ENCODE measurements at regions not wholly inside any gene's neighbourhood (a gene's known extent, or its start where the extent isn't known, plus 50 kb on each side); places are given as distances from the start of the nearest gene placed in this dataset.
"Not testable (repeated sequence)": the region's sequence is repeated elsewhere in the genome, so short reads cannot be mapped to it uniquely, and the experiment has no call there.

GRCh38 chr4:115515772-115516171, 402.4 kb upstream of the NDST4 start:
- POLR2A ChIA-PET: no interaction called here
- no peaks in the 10 kb centered on the region for H3K36me3 ChIP-seq (ENCODE audit: insufficient read depth, low read length)
- no peak overlapping the region for H3K27ac ChIP-seq (ENCODE audit: low read depth, low read length)
- H3K9me3 ChIP-seq (ENCODE audit: low read length): no peaks in the 10 kb centered on the region
- no peaks in the 10 kb centered on the region for H3K27me3 ChIP-seq (ENCODE audit: insufficient read depth, low read length, poor library complexity, severe bottlenecking)
- CTCF ChIA-PET: no interaction called here
- Mint-ChIP-seq H3K4me3 (no peak overlapping the region), H3K27me3 (no peaks in the 10 kb centered on the region), H3K27ac (no peak overlapping the region), H3K4me1 (no peaks in the 10 kb centered on the region), H3K9me3 (peaks cover 0 to 4% (median 0%) of the 10 kb centered on the region in 5 donors), H3K36me3 (no peaks in the 10 kb centered on the region)
- H3K4me3 ChIP-seq (ENCODE audit: low read length): no peak overlapping the region
- H3K4me1 ChIP-seq (ENCODE audit: insufficient read depth, low read length): no peaks in the 10 kb centered on the region
- no peak for DNase-seq

DNA sequence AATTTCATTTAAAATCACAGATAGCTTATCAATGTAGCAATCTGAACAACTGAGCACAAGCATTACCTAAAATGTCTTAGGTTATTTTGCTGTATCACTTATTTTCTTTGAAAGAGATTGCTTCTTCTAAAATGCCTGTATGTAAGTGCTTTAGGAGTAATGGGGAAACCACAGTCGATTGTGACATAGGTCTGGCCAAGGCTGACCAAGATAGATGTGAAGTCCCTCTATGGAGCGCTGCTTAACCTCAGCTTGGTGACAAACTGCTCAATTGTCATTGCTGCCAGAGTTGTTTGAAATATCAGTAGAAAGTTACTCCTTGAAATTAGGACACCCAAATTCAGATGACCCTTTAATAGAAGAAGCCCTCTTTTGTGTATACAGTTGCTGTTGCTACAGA, 401.9 kb upstream of the NDST4 start:
- Histone ChIP-seq H3K27ac (ENCODE audit: low read depth, low read length) (no peak overlapping the region), H3K36me3 (ENCODE audit: insufficient read depth, low read length) (no peaks in the 10 kb centered on the region), H3K4me1 (ENCODE audit: insufficient read depth, low read length) (no peaks in the 10 kb centered on the region), H3K4me3 (ENCODE audit: low read length) (no peak overlapping the region), H3K27me3 (ENCODE audit: insufficient read depth, low read length, poor library complexity, severe bottlenecking) (no peaks in the 10 kb centered on the region), H3K9me3 (ENCODE audit: low read length) (no peaks in the 10 kb centered on the region)
- Mint-ChIP-seq H3K4me1 (no peaks in the 10 kb centered on the region), H3K9me3 (peaks cover 0 to under 1% (median 0%) of the 10 kb centered on the region in 5 donors), H3K27me3 (no peaks in the 10 kb centered on the region), H3K4me3 (no peak overlapping the region), H3K36me3 (no peaks in the 10 kb centered on the region), H3K27ac (no peak overlapping the region)
- CTCF ChIA-PET: no interaction called here
- POLR2A ChIA-PET: no interaction called here
- no peak for DNase-seq

DNA sequence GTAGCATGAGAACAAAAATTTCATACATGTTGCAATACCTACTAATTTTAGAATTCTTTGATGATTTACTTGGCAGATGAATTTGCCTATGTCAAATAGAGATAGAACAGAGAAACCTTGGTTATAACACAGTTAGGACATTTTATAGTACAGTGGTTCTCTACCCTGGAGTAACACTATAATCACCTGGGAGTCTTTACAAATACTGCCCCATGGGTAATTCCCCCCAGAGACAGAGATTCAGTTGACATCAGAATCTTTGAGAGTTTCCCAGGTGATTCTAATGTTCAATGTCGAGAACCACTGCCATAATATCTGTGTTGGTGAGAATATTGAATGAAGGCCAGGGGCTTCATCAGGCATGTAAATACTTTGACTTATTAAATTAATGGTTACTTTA, 401.3 kb upstream of the NDST4 start:
- Histone ChIP-seq H3K4me3 (ENCODE audit: low read length) (no peak overlapping the region), H3K4me1 (ENCODE audit: insufficient read depth, low read length) (no peaks in the 10 kb centered on the region), H3K9me3 (ENCODE audit: low read length) (no peaks in the 10 kb centered on the region), H3K36me3 (ENCODE audit: insufficient read depth, low read length) (no peaks in the 10 kb centered on the region), H3K27ac (ENCODE audit: low read depth, low read length) (no peak overlapping the region), H3K27me3 (ENCODE audit: insufficient read depth, low read length, poor library complexity, severe bottlenecking) (no peaks in the 10 kb centered on the region)
- H3K36me3 Mint-ChIP-seq: no peaks in the 10 kb centered on the region
- no peaks in the 10 kb centered on the region for H3K27me3 Mint-ChIP-seq
- H3K9me3 Mint-ChIP-seq: no peaks in the 10 kb centered on the region
- no peaks in the 10 kb centered on the region for H3K4me1 Mint-ChIP-seq
- no peak overlapping the region for H3K4me3 Mint-ChIP-seq
- CTCF ChIA-PET: no interaction called here
- H3K27ac Mint-ChIP-seq: no peak overlapping the region
- POLR2A ChIA-PET: no interaction called here
- DNase-seq: no peak

- POLR2A ChIA-PET: no interaction called here
- H3K27ac Mint-ChIP-seq: no peak overlapping the region
- Histone ChIP-seq H3K4me1 (ENCODE audit: insufficient read depth, low read length) (no peaks in the 10 kb centered on the region), H3K9me3 (ENCODE audit: low read length) (no peaks in the 10 kb centered on the region), H3K4me3 (ENCODE audit: low read length) (no peak overlapping the region), H3K27ac (ENCODE audit: low read depth, low read length) (no peak overlapping the region), H3K36me3 (ENCODE audit: insufficient read depth, low read length) (no peaks in the 10 kb centered on the region), H3K27me3 (ENCODE audit: insufficient read depth, low read length, poor library complexity, severe bottlenecking) (no peaks in the 10 kb centered on the region)
- H3K4me3 Mint-ChIP-seq: no peak overlapping the region
- no peak for DNase-seq
- peaks cover 0 to 1% of the 10 kb centered on the region in 2 donors for H3K27me3 Mint-ChIP-seq
- CTCF ChIA-PET: no interaction called here
- no peaks in the 10 kb centered on the region for H3K36me3 Mint-ChIP-seq
- H3K9me3 Mint-ChIP-seq: no peaks in the 10 kb centered on the region
- no peaks in the 10 kb centered on the region for H3K4me1 Mint-ChIP-seq
Observed at GRCh38 chr4:115505326-115505725, 391.9 kb upstream of the NDST4 start.

GRCh38 chr4:115501656-115502055, 388.2 kb upstream of the NDST4 start:
- no peak overlapping the region for H3K4me3 ChIP-seq (ENCODE audit: low read length)
- H3K9me3 ChIP-seq (ENCODE audit: low read length): no peaks in the 10 kb centered on the region
- DNase-seq: no peak
- peaks cover 0 to 3% of the 10 kb centered on the region in 2 donors for H3K27me3 Mint-ChIP-seq
- no peaks in the 10 kb centered on the region for H3K4me1 Mint-ChIP-seq
- H3K27ac ChIP-seq (ENCODE audit: low read depth, low read length): no peak overlapping the region
- H3K36me3 ChIP-seq (ENCODE audit: insufficient read depth, low read length): no peaks in the 10 kb centered on the region
- H3K4me3 Mint-ChIP-seq: no peak overlapping the region
- ChIA-PET POLR2A (no interaction called here), CTCF (no interaction called here)
- no peak overlapping the region for H3K27ac Mint-ChIP-seq
- no peaks in the 10 kb centered on the region for H3K27me3 ChIP-seq (ENCODE audit: insufficient read depth, low read length, poor library complexity, severe bottlenecking)
- H3K4me1 ChIP-seq (ENCODE audit: insufficient read depth, low read length): no peaks in the 10 kb centered on the region
- H3K9me3 Mint-ChIP-seq: peaks cover 0 to 7% (median 0%) of the 10 kb centered on the region in 5 donors
- H3K36me3 Mint-ChIP-seq: no peaks in the 10 kb centered on the region

GRCh38 chr4:115493770-115494169, 380.4 kb upstream of the NDST4 start:
- H3K4me1 Mint-ChIP-seq; DNase-seq; H3K36me3 ChIP-seq (ENCODE audit: insufficient read depth, low read length); H3K36me3 Mint-ChIP-seq; H3K4me3 ChIP-seq (ENCODE audit: low read length); H3K27me3 ChIP-seq (ENCODE audit: insufficient read depth, low read length, poor library complexity, severe bottlenecking); H3K27ac ChIP-seq (ENCODE audit: low read depth, low read length); H3K4me3 Mint-ChIP-seq; POLR2A ChIA-PET; H3K9me3 ChIP-seq (ENCODE audit: low read length); CTCF ChIA-PET; H3K27ac Mint-ChIP-seq; H3K27me3 Mint-ChIP-seq; H3K4me1 ChIP-seq (ENCODE audit: insufficient read depth, low read length): not testable (repeated sequence)
- H3K9me3 Mint-ChIP-seq: peaks cover under 1 to 28% (median 6%) of the 10 kb centered on the region in 5 donors

- no peak overlapping the region for H3K27ac Mint-ChIP-seq
- Histone ChIP-seq H3K4me3 (ENCODE audit: low read length) (no peak overlapping the region), H3K36me3 (ENCODE audit: insufficient read depth, low read length) (no peaks in the 10 kb centered on the region), H3K27ac (ENCODE audit: low read depth, low read length) (no peak overlapping the region), H3K9me3 (ENCODE audit: low read length) (no peaks in the 10 kb centered on the region), H3K27me3 (ENCODE audit: insufficient read depth, low read length, poor library complexity, severe bottlenecking) (no peaks in the 10 kb centered on the region), H3K4me1 (ENCODE audit: insufficient read depth, low read length) (no peaks in the 10 kb centered on the region)
- H3K4me3 Mint-ChIP-seq: no peak overlapping the region
- CTCF ChIA-PET: no interaction called here
- POLR2A ChIA-PET: no interaction called here
- H3K36me3 Mint-ChIP-seq: no peaks in the 10 kb centered on the region
- H3K4me1 Mint-ChIP-seq: no peaks in the 10 kb centered on the region
- DNase-seq: no peak
- H3K27me3 Mint-ChIP-seq: peaks cover 0 to 3% of the 10 kb centered on the region in 2 donors
- peaks cover 5 to 29% (median 6%) of the 10 kb centered on the region in 5 donors for H3K9me3 Mint-ChIP-seq
Observed at GRCh38 chr4:115491686-115492085, 378.3 kb upstream of the NDST4 start.

GRCh38 chr4:115489279-115489678, 375.9 kb upstream of the NDST4 start:
- CTCF ChIA-PET: no interaction called here

GRCh38 chr4:115485402-115485801, 372.0 kb upstream of the NDST4 start:
- peaks cover 0 to 3% of the 10 kb centered on the region in 2 donors for H3K27me3 Mint-ChIP-seq
- H3K9me3 ChIP-seq (ENCODE audit: low read length): no peaks in the 10 kb centered on the region

More at GRCh38 chr4:115489279-115489678, 375.9 kb upstream of the NDST4 start:
- H3K36me3 ChIP-seq (ENCODE audit: insufficient read depth, low read length): no peaks in the 10 kb centered on the region
- DNase-seq: no peak
- Mint-ChIP-seq H3K4me1 (no peaks in the 10 kb centered on the region), H3K4me3 (no peak overlapping the region), H3K9me3 (peaks cover 0 to 15% (median 5%) of the 10 kb centered on the region in 5 donors), H3K27ac (no peak overlapping the region), H3K36me3 (no peaks in the 10 kb centered on the region), H3K27me3 (peaks cover 0 to 3% of the 10 kb centered on the region in 2 donors)
- H3K27me3 ChIP-seq (ENCODE audit: insufficient read depth, low read length, poor library complexity, severe bottlenecking): no peaks in the 10 kb centered on the region
- no peak overlapping the region for H3K4me3 ChIP-seq (ENCODE audit: low read length)
- no peaks in the 10 kb centered on the region for H3K9me3 ChIP-seq (ENCODE audit: low read length)
- no peak overlapping the region for H3K27ac ChIP-seq (ENCODE audit: low read depth, low read length)
- no peaks in the 10 kb centered on the region for H3K4me1 ChIP-seq (ENCODE audit: insufficient read depth, low read length)
- POLR2A ChIA-PET: no interaction called here

More at GRCh38 chr4:115485402-115485801, 372.0 kb upstream of the NDST4 start:
- Histone ChIP-seq H3K4me1 (ENCODE audit: insufficient read depth, low read length) (no peaks in the 10 kb centered on the region), H3K27ac (ENCODE audit: low read depth, low read length) (no peak overlapping the region), H3K27me3 (ENCODE audit: insufficient read depth, low read length, poor library complexity, severe bottlenecking) (no peaks in the 10 kb centered on the region), H3K36me3 (ENCODE audit: insufficient read depth, low read length) (no peaks in the 10 kb centered on the region), H3K4me3 (ENCODE audit: low read length) (no peak overlapping the region)
- no peak for DNase-seq
- Mint-ChIP-seq H3K4me1 (no peaks in the 10 kb centered on the region), H3K9me3 (peaks cover 0 to 9% (median 2%) of the 10 kb centered on the region in 5 donors), H3K36me3 (no peaks in the 10 kb centered on the region), H3K27ac (no peak overlapping the region), H3K4me3 (no peak overlapping the region)
- POLR2A ChIA-PET: no interaction called here
- CTCF ChIA-PET: no interaction called here
